ENCODE measurements at regions not wholly inside any gene's neighbourhood (a gene's known extent, or its start where the extent isn't known, plus 50 kb on each side); places are given as distances from the start of the nearest gene placed in this dataset.

DNA sequence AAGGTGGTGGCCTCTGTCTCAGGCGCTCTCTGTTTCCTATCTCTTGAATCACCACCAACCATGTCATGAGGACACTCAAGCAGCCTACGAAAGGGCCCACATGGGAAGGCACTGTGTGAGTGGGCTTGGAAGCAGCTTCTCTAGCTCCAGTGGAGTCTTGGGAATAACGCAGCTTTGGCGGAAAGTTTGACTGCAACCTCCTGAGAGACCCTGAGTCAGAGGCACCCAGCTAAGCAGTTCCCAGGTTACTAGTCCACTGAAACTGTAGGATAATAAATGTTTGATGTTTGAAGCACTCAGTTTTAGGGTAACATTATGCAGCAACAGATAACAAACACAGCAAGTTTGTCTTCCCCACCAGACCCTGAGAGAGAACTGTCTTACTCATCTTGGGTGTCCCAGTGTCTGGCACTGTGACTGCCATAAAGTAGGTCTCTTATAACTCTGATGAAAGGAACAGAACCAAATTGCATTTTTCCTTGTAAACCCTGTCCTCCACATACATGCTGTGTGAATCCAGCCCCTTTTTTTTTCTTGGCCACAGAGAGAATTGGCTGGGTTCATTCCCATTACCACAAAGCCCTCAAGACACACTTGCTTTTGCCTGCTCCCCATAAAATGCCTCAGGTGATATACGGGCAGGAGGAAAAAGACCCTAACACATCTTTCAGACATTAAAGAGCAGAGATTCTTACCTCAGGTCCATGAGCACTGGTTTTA lies 185.5 kb downstream of the ZNF365 start:
- no peaks in the 10 kb centered on the region for H3K9me3 Mint-ChIP-seq (ENCODE audit: insufficient read depth)
- no peaks in the 10 kb centered on the region for H3K4me1 Mint-ChIP-seq (ENCODE audit: low read depth)
- H3K4me3 Mint-ChIP-seq, result no peak overlapping the region
- H3K27ac Mint-ChIP-seq, result no peak overlapping the region
- no peaks in the 10 kb centered on the region for H3K36me3 Mint-ChIP-seq (ENCODE audit: low read depth)
- ChIA-PET CTCF (no interaction called here), POLR2A (no interaction called here)
- H3K27me3 Mint-ChIP-seq (ENCODE audit: low read depth), result peaks cover 15% of the 10 kb centered on the region
- ATAC-seq (no peak), DNase-seq (no peak)

DNA sequence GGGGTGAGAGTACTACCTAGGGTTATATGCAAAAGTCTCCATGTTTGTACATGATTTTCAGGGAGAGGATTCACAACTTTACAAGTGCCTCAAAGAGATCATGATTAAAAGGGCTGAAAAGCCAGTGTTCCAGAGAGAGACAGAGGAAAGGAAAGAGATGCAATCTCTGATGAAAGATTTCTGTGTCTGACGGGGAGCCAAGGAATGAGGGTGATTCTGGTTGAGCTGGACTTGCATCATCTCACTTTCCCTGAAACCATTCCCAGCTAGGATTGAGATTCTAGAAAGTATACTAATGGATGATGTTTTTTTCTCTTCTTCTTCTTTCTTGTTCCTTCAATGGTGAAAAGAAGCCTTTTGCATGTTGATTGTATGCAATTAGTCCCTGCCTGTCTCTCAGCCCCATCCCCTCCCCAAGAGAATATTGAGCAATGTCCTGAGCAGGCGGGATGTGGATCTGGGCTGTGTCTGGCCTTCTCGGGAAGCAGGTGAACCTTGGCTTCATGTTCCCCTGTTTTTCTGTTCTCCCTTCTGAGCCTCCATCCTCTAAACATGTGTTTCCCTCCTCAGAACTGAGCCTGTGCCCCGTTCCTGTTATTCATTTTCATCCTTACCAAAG lies 186.1 kb downstream of the ZNF365 start:
- H3K27ac Mint-ChIP-seq, result no peak overlapping the region
- DNase-seq, result no peak
- no peaks in the 10 kb centered on the region for H3K36me3 Mint-ChIP-seq (ENCODE audit: low read depth)
- peaks cover 15% of the 10 kb centered on the region for H3K27me3 Mint-ChIP-seq (ENCODE audit: low read depth)
- H3K4me1 Mint-ChIP-seq (ENCODE audit: low read depth), result no peaks in the 10 kb centered on the region
- no peak for ATAC-seq
- H3K9me3 Mint-ChIP-seq (ENCODE audit: insufficient read depth), result no peaks in the 10 kb centered on the region
- H3K4me3 Mint-ChIP-seq, result no peak overlapping the region
- POLR2A ChIA-PET, result no interaction called here
- CTCF ChIA-PET, result no interaction called here

DNA sequence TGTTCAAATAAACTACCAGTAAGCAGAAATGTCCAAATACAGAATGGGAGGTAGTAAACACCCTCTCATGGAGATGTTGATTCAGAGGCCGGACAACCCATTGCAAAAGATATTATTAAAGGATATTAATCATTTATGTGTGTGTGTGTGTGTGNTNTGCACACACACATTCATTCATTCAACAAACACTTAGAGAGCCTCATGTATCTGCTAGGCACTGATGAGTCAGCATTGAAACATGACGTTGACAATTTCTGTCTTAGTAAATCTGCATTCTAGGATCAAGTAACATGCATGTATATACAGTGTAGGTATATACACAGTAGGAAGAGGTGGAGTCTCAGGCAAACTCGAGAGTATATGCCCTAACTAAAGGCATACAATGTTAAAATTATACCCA lies 187.0 kb downstream of the ZNF365 start:
- CTCF ChIA-PET, result no interaction called here
- Mint-ChIP-seq H3K9me3 (ENCODE audit: insufficient read depth) (no peaks in the 10 kb centered on the region), H3K4me1 (ENCODE audit: low read depth) (no peaks in the 10 kb centered on the region), H3K36me3 (ENCODE audit: low read depth) (no peaks in the 10 kb centered on the region), H3K4me3 (no peak overlapping the region), H3K27ac (no peak overlapping the region), H3K27me3 (ENCODE audit: low read depth) (peaks cover 15% of the 10 kb centered on the region)
- DNase-seq, result no peak
- ATAC-seq, result no peak
- POLR2A ChIA-PET, result no interaction called here

GRCh38 chr10:62562101-62562500 lies 187.9 kb downstream of the ZNF365 start:
- ATAC-seq (no peak), DNase-seq (no peak)
- ChIA-PET POLR2A (no interaction called here), CTCF (interaction anchor here (1.1 kb wide), 1 partner anchor 11 kb away, joined by 4 read pairs; no protein-coding TSS in a partner anchor)
- Mint-ChIP-seq H3K4me1 (ENCODE audit: low read depth) (no peaks in the 10 kb centered on the region), H3K27ac (no peak overlapping the region), H3K27me3 (ENCODE audit: low read depth) (peaks cover 11% of the 10 kb centered on the region), H3K36me3 (ENCODE audit: low read depth) (no peaks in the 10 kb centered on the region), H3K4me3 (no peak overlapping the region), H3K9me3 (ENCODE audit: insufficient read depth) (no peaks in the 10 kb centered on the region)

DNA sequence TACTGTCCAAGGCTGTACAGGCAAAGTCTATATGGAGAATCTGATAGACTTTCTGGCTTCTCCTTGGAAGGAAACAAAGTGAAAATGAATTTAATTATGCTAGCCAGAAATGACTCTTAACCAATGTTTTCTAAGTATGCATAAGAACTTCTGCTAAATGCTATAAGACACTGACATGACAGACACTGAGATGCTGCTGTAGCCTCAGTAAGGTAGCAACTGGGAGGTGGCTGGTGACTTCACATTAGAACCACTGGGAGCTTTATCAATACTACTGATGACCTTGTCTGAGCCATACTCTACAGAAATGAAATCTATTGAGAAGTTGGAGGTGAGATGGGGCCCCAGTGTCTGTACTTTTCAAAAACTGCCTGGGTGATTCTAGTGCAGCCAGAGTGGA lies 188.6 kb downstream of the ZNF365 start:
- no peaks in the 10 kb centered on the region for H3K4me1 Mint-ChIP-seq (ENCODE audit: low read depth)
- DNase-seq, result no peak
- ChIA-PET CTCF (interaction anchor here (1.1 kb wide), 1 partner anchor 11 kb away, joined by 4 read pairs; no protein-coding TSS in a partner anchor), POLR2A (no interaction called here)
- H3K4me3 Mint-ChIP-seq, result no peak overlapping the region
- no peak for ATAC-seq
- peaks cover 11% of the 10 kb centered on the region for H3K27me3 Mint-ChIP-seq (ENCODE audit: low read depth)
- no peaks in the 10 kb centered on the region for H3K9me3 Mint-ChIP-seq (ENCODE audit: insufficient read depth)
- H3K27ac Mint-ChIP-seq, result no peak overlapping the region
- no peaks in the 10 kb centered on the region for H3K36me3 Mint-ChIP-seq (ENCODE audit: low read depth)

DNA sequence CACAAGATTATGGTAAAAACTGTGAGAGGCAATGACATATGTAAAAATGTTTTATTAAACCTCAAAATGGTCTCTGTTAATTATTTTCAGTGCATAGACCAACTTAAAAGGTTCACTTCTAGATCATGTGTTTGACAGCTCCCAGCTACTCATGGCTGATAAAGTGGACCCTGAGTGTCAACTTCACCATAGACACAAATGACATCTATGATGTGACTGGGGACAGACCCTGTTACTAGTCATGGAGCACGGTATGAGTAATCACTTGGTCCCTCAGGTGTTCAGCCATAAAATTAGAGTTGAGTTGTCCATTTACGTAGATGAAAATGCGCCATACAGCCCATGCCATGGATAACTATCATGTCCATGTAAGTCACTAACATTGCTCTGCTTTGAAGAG lies 199.8 kb downstream of the ZNF365 start:
- CTCF ChIA-PET, result no interaction called here
- Mint-ChIP-seq H3K27me3 (ENCODE audit: low read depth) (peaks cover 16% of the 10 kb centered on the region), H3K4me3 (no peak overlapping the region)

DNA sequence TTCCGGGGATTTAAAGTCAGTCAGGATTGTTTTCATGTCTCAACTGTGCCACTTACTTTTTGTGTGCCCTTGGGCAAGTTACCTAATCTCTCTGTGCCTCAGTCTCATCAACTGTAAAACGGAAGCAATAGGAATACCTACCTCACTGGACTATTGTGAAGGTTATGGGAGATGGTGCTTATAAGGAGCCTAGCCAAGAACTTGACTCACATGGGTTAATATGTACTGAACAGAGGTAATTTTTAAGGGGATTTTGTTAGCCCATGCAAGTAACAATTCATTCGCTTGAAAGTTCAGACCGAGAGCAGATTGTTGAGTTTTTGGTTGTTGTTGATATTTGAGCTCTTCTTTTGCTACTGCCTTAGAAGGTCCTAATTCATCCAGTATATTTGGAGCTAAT lies 202.9 kb downstream of the ZNF365 start:
- POLR2A ChIA-PET, result no interaction called here
- H3K27ac Mint-ChIP-seq, result no peak overlapping the region
- no peaks in the 10 kb centered on the region for H3K36me3 Mint-ChIP-seq (ENCODE audit: low read depth)
- CTCF ChIA-PET, result interaction anchor here (1.5 to 1.7 kb wide), 2 partner anchors 13 to 17 kb away, joined by 3 to 7 read pairs; no protein-coding TSS in a partner anchor
- H3K9me3 Mint-ChIP-seq (ENCODE audit: insufficient read depth), result no peaks in the 10 kb centered on the region
- H3K27me3 Mint-ChIP-seq (ENCODE audit: low read depth), result peaks cover 12% of the 10 kb centered on the region
- ATAC-seq (no peak), DNase-seq (no peak)
- no peaks in the 10 kb centered on the region for H3K4me1 Mint-ChIP-seq (ENCODE audit: low read depth)
- no peak overlapping the region for H3K4me3 Mint-ChIP-seq

More for the DNA sequence above, 199.8 kb downstream of the ZNF365 start:
- POLR2A ChIA-PET, result no interaction called here
- H3K36me3 Mint-ChIP-seq (ENCODE audit: low read depth), result no peaks in the 10 kb centered on the region
- no peak overlapping the region for H3K27ac Mint-ChIP-seq
- ATAC-seq (no peak), DNase-seq (no peak)
- H3K4me1 Mint-ChIP-seq (ENCODE audit: low read depth), result no peaks in the 10 kb centered on the region
- H3K9me3 Mint-ChIP-seq (ENCODE audit: insufficient read depth), result no peaks in the 10 kb centered on the region

- no peak overlapping the region for H3K4me3 Mint-ChIP-seq
- H3K36me3 Mint-ChIP-seq (ENCODE audit: low read depth), result no peaks in the 10 kb centered on the region
- DNase-seq (no peak), ATAC-seq (no peak)
- ChIA-PET POLR2A (no interaction called here), CTCF (interaction anchor here (0.8 to 1.7 kb wide), 3 partner anchors 9 to 16 kb away, joined by 3 to 7 read pairs (median 3); no protein-coding TSS in a partner anchor)
- H3K4me1 Mint-ChIP-seq (ENCODE audit: low read depth), result no peaks in the 10 kb centered on the region
- no peak overlapping the region for H3K27ac Mint-ChIP-seq
- no peaks in the 10 kb centered on the region for H3K9me3 Mint-ChIP-seq (ENCODE audit: insufficient read depth)
- peaks cover 7% of the 10 kb centered on the region for H3K27me3 Mint-ChIP-seq (ENCODE audit: low read depth)
These were observed 203.6 kb downstream of the ZNF365 start for GRCh38 chr10:62577666-62578291.

GRCh38 chr10:62578301-62578700 lies 204.1 kb downstream of the ZNF365 start:
- ATAC-seq, result no peak
- Mint-ChIP-seq H3K9me3 (ENCODE audit: insufficient read depth) (no peaks in the 10 kb centered on the region), H3K27ac (no peak overlapping the region), H3K4me3 (no peak overlapping the region), H3K36me3 (ENCODE audit: low read depth) (no peaks in the 10 kb centered on the region), H3K27me3 (ENCODE audit: low read depth) (peaks cover 7% of the 10 kb centered on the region), H3K4me1 (ENCODE audit: low read depth) (no peaks in the 10 kb centered on the region)
- CTCF ChIA-PET, result interaction anchor here (0.8 to 1.5 kb wide), 2 partner anchors 9 to 15 kb away, joined by 3 to 7 read pairs; no protein-coding TSS in a partner anchor
- DNase-seq, result no peak
- POLR2A ChIA-PET, result no interaction called here

- DNase-seq (no peak), ATAC-seq (no peak)
- ChIA-PET CTCF (no interaction called here), POLR2A (no interaction called here)
- Mint-ChIP-seq H3K27me3 (ENCODE audit: low read depth) (peaks cover 7% of the 10 kb centered on the region), H3K4me3 (no peak overlapping the region), H3K9me3 (ENCODE audit: insufficient read depth) (no peaks in the 10 kb centered on the region), H3K27ac (no peak overlapping the region), H3K36me3 (ENCODE audit: low read depth) (no peaks in the 10 kb centered on the region), H3K4me1 (ENCODE audit: low read depth) (no peaks in the 10 kb centered on the region)
These were observed 204.7 kb downstream of the ZNF365 start for GRCh38 chr10:62578916-62579315.

DNA sequence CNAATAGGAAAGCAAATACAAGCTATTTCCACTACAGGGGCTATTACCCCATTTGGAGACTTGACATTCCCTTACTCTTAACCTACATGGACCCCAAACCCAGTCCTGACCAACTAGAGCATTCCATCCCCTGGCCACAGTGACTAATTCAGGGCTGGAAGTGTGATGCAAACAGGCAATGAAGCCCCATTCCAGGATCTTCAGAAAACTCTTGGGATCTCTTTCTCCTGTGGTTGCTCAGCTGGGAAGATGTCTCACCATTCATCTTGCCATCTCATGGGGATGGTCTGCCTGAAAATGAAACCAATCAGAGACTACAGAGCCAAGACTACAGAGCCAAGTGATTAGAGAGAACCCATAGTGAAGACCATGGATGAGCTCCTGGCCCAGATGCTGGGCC lies 206.2 kb downstream of the ZNF365 start:
- ChIA-PET CTCF (interaction anchor here (1.9 kb wide), 1 partner anchor 10 kb away, joined by 5 read pairs; no protein-coding TSS in a partner anchor), POLR2A (no interaction called here)
- no peaks in the 10 kb centered on the region for H3K4me1 Mint-ChIP-seq (ENCODE audit: low read depth)
- ATAC-seq (no peak), DNase-seq (no peak)
- H3K36me3 Mint-ChIP-seq (ENCODE audit: low read depth), result no peaks in the 10 kb centered on the region
- H3K27ac Mint-ChIP-seq, result no peak overlapping the region
- no peak overlapping the region for H3K4me3 Mint-ChIP-seq
- H3K9me3 Mint-ChIP-seq (ENCODE audit: insufficient read depth), result peaks cover 3% of the 10 kb centered on the region
- H3K27me3 Mint-ChIP-seq (ENCODE audit: low read depth), result peaks cover 6% of the 10 kb centered on the region

DNA sequence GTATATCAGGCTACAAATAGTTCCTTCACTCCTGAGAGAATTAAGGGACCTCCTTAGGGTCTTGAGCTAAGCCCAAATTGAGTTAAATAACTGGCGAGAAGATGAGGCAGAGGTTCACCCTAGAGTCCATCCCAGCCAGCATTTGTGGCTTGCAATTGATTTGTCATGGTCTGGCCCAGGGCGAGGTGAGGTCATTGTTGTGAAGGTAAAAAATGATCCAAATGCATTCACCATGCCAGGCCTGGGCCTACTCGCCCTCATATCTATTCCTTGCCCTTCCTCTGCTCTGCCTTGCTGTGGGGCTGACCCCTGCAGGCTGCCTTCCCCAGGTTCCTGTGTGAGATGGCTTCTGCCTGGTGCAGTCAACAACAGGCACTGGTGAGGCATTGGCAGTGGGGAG lies 207.2 kb downstream of the ZNF365 start:
- no peak for DNase-seq
- no peak overlapping the region for H3K27ac Mint-ChIP-seq
- ATAC-seq, result no peak
- H3K27me3 Mint-ChIP-seq (ENCODE audit: low read depth), result peaks cover 6% of the 10 kb centered on the region
- ChIA-PET CTCF (interaction anchor here (1.9 kb wide), 1 partner anchor 9 kb away, joined by 5 read pairs; no protein-coding TSS in a partner anchor), POLR2A (no interaction called here)
- peaks cover 3% of the 10 kb centered on the region for H3K9me3 Mint-ChIP-seq (ENCODE audit: insufficient read depth)
- no peaks in the 10 kb centered on the region for H3K36me3 Mint-ChIP-seq (ENCODE audit: low read depth)
- H3K4me3 Mint-ChIP-seq, result no peak overlapping the region
- no peaks in the 10 kb centered on the region for H3K4me1 Mint-ChIP-seq (ENCODE audit: low read depth)

Measured in activated CD8-positive, alpha-beta T cell treated with anti-CD3 and anti-CD28 coated beads, Interleukin-2, amount 10 ng/mL, durations not matched to agents 7 days and 5 days (primary cell).